HEK293 (cell line): ENCODE measurements at regions not wholly inside any gene's neighbourhood (a gene's known extent, or its start where the extent isn't known, plus 50 kb on each side); places are given as distances from the start of the nearest gene placed in this dataset.

Experiments
- GLI2 ChIP-seq: fragments of 450-650 bp; formaldehyde crosslinking; IDR thresholded peaks from 2 replicates; pipeline ENCODE4; 2017; ENCODE audit warnings: missing biosample characterization, missing genetic modification characterization, low read depth, borderline replicate concordance
- OSR2 ChIP-seq: fragments of 450-650 bp; formaldehyde crosslinking; IDR thresholded peaks from 2 replicates; pipeline ENCODE4 v1.5.1; 2016; ENCODE audit warnings: missing biosample characterization, missing genetic modification characterization
- ZNF114 ChIP-seq: fragments of 450-650 bp; formaldehyde crosslinking; IDR thresholded peaks from 2 replicates; pipeline ENCODE4 v1.5.0; 2017; ENCODE audit warnings: missing biosample characterization, missing genetic modification characterization
- ZNF24 ChIP-seq: fragments of 450-650 bp; formaldehyde crosslinking; IDR thresholded peaks from 2 replicates; pipeline ENCODE4 v1.5.1; 2016; ENCODE audit warnings: missing biosample characterization, missing genetic modification characterization
- ZNF274 ChIP-seq, 2 experiments: fragments of 200-500 bp in 1 of 2; fragments of 450-650 bp in 1 of 2; sonication (Bioruptor generic) in 1 of 2; formaldehyde crosslinking in 1 of 2; IDR thresholded peaks; 2 replicates each; pipeline versions ENCODE4 v1.5.1 to v1.6.1; 2014 to 2016; ENCODE audit warnings: borderline replicate concordance in 1 of 2, inconsistent platforms in 1 of 2, low read length in 1 of 2, missing biosample characterization in 1 of 2, missing genetic modification characterization in 1 of 2
- ZNF518A ChIP-seq: fragments of 450-650 bp; formaldehyde crosslinking; conservative IDR thresholded peaks from 2 replicates; pipeline ENCODE4 v1.5.1; 2016; ENCODE audit warnings: low read depth, missing biosample characterization, missing genetic modification characterization
- ZNF707 ChIP-seq: fragments of 450-650 bp; formaldehyde crosslinking; IDR thresholded peaks from 2 replicates; pipeline ENCODE4 v1.5.1; 2016; ENCODE audit warnings: missing biosample characterization, missing genetic modification characterization
- ZNF76 ChIP-seq: fragments of 450-650 bp; formaldehyde crosslinking; IDR thresholded peaks from 2 replicates; pipeline ENCODE4; 2016; ENCODE audit warnings: low read depth, missing biosample characterization, missing genetic modification characterization, borderline replicate concordance
- ZSCAN23 ChIP-seq: fragments of 450-650 bp; formaldehyde crosslinking; IDR thresholded peaks from 2 replicates; pipeline ENCODE4 v1.5.1; 2016; ENCODE audit warnings: missing biosample characterization, missing genetic modification characterization
- TF ChIP-seq, protein P1 (sequence below): fragments of 450-650 bp; formaldehyde crosslinking; IDR thresholded peaks from 2 replicates; pipeline ENCODE4 v1.5.1; 2016; ENCODE audit warnings: missing biosample characterization, missing genetic modification characterization
- TF ChIP-seq, protein P2 (sequence below): fragments of 450-650 bp; formaldehyde crosslinking; IDR thresholded peaks from 2 replicates; pipeline ENCODE4 v1.5.1; 2016; ENCODE audit warnings: missing biosample characterization, missing genetic modification characterization
- TF ChIP-seq, protein P3 (sequence below): fragments of 450-650 bp; formaldehyde crosslinking; IDR thresholded peaks from 2 replicates; pipeline ENCODE4 v1.5.1; 2016; ENCODE audit warnings: missing biosample characterization, missing genetic modification characterization
- TF ChIP-seq, protein P4 (sequence below): fragments of 450-650 bp; formaldehyde crosslinking; IDR thresholded peaks from 2 replicates; pipeline ENCODE4 v1.5.1; 2016; ENCODE audit warnings: missing biosample characterization, missing genetic modification characterization, low read depth
- TF ChIP-seq, protein P5 (sequence below): fragments of 450-650 bp; formaldehyde crosslinking; IDR thresholded peaks from 2 replicates; pipeline ENCODE4 v1.5.1; 2016; ENCODE audit warnings: missing biosample characterization, missing genetic modification characterization

DNA sequence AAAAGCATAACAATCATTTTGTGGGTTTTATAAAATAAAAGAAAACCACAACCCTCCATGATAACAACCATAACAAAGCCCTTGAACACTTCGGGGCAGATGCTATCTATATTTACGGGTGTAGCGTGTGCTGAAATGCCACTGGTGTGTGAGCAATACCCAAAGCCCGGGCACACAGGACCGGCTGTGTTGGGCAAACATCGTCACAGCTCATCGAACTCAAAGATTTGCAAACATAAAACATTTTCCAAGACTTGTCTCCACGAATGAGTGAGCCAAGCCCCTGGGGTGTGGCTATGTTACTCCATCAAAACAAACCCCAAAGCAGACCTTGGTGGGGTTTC lies 290.2 kb downstream of the LPIN1 start:
- TF ChIP-seq ZNF76 (no peak), ZSCAN23 (tag by site-specific recombination) (no peak), ZNF274 (IDR thresholded peaks at IDR 0.05; ENCODE audit: low read length) (no peak), ZNF274 (tag by site-specific recombination; IDR thresholded peaks at IDR 0.05; ENCODE audit: borderline replicate concordance) (no peak), GLI2 (tag by site-specific recombination) (no peak), ZNF518A (tag by site-specific recombination) (no peak), ZNF707 (tag by site-specific recombination) (no peak), OSR2 (tag by site-specific recombination) (no peak), ZNF24 (no peak), ZNF114 (no peak)
- TF ChIP-seq, protein P1, sequence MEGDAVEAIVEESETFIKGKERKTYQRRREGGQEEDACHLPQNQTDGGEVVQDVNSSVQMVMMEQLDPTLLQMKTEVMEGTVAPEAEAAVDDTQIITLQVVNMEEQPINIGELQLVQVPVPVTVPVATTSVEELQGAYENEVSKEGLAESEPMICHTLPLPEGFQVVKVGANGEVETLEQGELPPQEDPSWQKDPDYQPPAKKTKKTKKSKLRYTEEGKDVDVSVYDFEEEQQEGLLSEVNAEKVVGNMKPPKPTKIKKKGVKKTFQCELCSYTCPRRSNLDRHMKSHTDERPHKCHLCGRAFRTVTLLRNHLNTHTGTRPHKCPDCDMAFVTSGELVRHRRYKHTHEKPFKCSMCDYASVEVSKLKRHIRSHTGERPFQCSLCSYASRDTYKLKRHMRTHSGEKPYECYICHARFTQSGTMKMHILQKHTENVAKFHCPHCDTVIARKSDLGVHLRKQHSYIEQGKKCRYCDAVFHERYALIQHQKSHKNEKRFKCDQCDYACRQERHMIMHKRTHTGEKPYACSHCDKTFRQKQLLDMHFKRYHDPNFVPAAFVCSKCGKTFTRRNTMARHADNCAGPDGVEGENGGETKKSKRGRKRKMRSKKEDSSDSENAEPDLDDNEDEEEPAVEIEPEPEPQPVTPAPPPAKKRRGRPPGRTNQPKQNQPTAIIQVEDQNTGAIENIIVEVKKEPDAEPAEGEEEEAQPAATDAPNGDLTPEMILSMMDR: no peak
- TF ChIP-seq, protein P2, sequence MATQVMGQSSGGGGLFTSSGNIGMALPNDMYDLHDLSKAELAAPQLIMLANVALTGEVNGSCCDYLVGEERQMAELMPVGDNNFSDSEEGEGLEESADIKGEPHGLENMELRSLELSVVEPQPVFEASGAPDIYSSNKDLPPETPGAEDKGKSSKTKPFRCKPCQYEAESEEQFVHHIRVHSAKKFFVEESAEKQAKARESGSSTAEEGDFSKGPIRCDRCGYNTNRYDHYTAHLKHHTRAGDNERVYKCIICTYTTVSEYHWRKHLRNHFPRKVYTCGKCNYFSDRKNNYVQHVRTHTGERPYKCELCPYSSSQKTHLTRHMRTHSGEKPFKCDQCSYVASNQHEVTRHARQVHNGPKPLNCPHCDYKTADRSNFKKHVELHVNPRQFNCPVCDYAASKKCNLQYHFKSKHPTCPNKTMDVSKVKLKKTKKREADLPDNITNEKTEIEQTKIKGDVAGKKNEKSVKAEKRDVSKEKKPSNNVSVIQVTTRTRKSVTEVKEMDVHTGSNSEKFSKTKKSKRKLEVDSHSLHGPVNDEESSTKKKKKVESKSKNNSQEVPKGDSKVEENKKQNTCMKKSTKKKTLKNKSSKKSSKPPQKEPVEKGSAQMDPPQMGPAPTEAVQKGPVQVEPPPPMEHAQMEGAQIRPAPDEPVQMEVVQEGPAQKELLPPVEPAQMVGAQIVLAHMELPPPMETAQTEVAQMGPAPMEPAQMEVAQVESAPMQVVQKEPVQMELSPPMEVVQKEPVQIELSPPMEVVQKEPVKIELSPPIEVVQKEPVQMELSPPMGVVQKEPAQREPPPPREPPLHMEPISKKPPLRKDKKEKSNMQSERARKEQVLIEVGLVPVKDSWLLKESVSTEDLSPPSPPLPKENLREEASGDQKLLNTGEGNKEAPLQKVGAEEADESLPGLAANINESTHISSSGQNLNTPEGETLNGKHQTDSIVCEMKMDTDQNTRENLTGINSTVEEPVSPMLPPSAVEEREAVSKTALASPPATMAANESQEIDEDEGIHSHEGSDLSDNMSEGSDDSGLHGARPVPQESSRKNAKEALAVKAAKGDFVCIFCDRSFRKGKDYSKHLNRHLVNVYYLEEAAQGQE (tag by site-specific recombination): no peak
- TF ChIP-seq, protein P3, sequence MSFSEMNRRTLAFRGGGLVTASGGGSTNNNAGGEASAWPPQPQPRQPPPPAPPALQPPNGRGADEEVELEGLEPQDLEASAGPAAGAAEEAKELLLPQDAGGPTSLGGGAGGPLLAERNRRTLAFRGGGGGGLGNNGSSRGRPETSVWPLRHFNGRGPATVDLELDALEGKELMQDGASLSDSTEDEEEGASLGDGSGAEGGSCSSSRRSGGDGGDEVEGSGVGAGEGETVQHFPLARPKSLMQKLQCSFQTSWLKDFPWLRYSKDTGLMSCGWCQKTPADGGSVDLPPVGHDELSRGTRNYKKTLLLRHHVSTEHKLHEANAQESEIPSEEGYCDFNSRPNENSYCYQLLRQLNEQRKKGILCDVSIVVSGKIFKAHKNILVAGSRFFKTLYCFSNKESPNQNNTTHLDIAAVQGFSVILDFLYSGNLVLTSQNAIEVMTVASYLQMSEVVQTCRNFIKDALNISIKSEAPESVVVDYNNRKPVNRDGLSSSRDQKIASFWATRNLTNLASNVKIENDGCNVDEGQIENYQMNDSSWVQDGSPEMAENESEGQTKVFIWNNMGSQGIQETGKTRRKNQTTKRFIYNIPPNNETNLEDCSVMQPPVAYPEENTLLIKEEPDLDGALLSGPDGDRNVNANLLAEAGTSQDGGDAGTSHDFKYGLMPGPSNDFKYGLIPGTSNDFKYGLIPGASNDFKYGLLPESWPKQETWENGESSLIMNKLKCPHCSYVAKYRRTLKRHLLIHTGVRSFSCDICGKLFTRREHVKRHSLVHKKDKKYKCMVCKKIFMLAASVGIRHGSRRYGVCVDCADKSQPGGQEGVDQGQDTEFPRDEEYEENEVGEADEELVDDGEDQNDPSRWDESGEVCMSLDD (tag by site-specific recombination): no peak
- TF ChIP-seq, protein P4, sequence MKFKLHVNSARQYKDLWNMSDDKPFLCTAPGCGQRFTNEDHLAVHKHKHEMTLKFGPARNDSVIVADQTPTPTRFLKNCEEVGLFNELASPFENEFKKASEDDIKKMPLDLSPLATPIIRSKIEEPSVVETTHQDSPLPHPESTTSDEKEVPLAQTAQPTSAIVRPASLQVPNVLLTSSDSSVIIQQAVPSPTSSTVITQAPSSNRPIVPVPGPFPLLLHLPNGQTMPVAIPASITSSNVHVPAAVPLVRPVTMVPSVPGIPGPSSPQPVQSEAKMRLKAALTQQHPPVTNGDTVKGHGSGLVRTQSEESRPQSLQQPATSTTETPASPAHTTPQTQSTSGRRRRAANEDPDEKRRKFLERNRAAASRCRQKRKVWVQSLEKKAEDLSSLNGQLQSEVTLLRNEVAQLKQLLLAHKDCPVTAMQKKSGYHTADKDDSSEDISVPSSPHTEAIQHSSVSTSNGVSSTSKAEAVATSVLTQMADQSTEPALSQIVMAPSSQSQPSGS: no peak
- TF ChIP-seq, protein P5, sequence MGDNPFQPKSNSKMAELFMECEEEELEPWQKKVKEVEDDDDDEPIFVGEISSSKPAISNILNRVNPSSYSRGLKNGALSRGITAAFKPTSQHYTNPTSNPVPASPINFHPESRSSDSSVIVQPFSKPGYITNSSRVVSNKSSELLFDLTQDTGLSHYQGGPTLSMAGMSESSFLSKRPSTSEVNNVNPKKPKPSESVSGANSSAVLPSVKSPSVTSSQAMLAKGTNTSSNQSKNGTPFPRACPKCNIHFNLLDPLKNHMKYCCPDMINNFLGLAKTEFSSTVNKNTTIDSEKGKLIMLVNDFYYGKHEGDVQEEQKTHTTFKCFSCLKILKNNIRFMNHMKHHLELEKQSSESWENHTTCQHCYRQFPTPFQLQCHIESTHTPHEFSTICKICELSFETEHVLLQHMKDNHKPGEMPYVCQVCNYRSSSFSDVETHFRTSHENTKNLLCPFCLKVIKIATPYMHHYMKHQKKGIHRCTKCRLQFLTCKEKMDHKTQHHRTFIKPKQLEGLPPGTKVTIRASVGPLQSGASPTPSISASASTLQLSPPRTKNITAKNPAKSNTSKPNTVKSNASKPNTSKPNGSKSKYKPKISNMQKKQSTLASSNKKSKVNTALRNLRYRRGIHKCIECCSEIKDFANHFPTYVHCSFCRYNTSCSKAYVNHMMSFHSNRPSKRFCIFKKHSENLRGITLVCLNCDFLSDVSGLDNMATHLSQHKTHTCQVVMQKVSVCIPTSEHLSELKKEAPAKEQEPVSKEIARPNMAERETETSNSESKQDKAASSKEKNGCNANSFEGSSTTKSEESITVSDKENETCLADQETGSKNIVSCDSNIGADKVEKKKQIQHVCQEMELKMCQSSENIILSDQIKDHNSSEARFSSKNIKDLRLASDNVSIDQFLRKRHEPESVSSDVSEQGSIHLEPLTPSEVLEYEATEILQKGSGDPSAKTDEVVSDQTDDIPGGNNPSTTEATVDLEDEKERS (tag by site-specific recombination): no peak
